Right kidney (tissue), 1 donor: ENCODE measurements at regions not wholly inside any gene's neighbourhood (a gene's known extent, or its start where the extent isn't known, plus 50 kb on each side); places are given as distances from the start of the nearest gene placed in this dataset.
A peak's percentile ranks its signal among the peaks of the same experiment; 100 is the strongest.

Source experiments
- DNase-seq: peaks from one replicate; pipeline ENCODE4 v3.0.0-alpha.2; 2016

DNA sequence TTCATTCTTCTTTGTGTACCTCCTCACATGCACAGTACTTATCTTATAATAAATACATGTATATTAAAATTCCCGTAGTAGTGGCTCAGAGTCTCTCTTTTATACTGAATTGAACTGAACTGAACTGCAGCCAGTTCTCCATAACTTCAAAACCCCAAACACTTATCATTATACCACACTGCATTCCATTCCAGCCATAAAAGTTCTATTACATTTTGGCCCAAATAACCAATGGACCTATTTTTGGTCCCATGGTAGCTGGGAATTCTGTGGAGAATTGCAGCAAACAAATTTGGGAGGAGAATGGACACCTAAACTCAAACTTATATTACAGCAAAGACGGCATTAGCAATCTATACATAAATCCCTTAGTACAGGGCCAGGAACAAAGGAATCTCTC, 86.6 kb upstream of the C1orf87 start:
- DNase-seq: no peak

DNA sequence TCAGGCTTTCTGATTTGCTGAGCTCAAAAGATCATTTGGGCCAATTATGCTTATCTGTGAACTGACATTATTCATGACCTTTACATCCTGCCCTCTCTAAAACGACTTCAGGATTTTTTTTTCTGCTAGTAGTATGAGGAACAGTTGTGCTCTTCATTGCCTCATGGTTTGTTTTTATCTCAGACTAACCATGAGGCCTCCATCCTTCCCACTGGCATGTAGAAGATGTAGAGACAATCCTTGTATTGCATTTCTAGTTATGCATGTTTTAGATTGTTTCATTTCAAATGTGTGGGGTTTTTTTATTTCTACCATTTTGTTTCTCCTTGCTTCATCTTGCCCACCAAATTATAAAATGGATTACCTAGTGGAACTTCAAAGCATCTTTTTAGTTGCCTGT, 82.8 kb upstream of the C1orf87 start:
- DNase-seq: no peak

DNA sequence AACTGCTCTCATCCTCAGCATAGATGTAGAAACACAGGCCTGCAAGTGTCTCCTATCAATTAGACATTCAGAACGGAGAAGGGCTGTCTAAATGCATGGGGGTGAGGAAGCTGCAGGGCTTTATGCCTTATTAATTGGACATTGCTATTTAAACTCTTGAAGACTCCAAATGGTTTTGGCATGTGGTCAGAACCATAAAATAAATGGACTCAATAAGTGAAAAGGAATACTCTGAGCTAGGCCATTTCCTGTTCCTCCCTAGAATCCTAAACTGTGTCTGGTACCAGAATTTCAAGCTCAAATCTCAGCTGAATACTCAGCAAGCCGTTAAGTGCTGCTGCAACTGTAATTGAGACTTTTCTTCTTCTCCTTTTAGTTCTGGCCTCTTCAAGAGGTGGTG, 80.4 kb upstream of the C1orf87 start:
- no peak for DNase-seq

DNA sequence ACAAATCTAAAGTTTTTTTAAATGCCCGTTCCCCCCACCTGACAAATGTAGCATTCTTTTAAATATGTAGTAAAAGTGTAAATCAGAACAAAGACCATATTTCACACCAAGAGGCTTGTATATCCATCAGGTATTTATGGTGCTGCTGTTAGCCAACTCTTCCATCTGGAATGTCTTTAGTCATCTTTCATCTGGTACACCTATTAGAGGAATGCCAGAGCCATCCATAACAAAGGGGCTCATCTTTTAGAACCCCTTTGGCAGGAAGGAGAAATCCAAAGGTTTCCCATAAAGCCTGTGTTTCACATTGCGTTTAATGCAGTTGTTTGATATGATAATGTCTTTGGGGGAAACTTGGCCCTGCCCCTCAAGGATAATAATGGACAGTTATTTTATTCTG, 79.3 kb upstream of the C1orf87 start:
- no peak for DNase-seq

DNA sequence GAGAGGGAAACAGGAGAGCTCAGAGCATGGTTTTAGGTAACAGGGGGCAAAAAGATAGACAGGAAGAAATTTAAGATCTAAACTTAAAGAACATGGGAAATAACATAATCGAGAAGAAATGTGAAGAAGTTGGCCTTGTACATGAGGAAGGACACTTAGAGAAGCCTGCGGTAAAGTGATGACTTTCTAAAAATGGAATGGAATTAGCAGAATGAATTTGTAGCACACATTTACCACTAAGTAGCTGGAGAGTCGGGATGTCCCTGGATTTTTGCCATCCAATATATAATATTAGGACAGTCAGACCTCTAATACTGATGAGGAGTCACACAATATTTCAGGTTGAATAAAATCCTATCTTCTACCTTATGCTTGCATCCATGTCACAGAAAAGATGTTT, 77.7 kb upstream of the C1orf87 start:
- no peak for DNase-seq

DNA sequence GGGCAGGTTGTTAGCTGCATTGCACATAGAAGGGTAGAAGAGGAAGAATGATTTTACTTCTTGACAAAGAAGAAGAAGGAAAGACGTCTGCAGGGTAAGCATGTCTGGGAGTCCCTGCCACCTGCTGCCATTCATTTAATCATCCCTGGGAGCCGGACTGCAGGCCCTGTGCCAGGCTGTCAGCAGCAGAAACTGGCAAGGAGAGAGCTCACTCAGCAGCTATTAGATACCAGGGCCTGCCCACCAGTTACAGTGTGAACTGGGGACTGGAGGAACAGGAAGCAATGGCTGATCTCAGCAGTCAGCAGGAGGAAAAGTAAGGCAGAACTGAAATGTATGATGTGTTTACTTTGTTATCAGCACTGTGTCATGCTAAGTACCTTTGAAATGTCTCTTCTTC, 75.7 kb upstream of the C1orf87 start:
- DNase-seq: no peak

DNA sequence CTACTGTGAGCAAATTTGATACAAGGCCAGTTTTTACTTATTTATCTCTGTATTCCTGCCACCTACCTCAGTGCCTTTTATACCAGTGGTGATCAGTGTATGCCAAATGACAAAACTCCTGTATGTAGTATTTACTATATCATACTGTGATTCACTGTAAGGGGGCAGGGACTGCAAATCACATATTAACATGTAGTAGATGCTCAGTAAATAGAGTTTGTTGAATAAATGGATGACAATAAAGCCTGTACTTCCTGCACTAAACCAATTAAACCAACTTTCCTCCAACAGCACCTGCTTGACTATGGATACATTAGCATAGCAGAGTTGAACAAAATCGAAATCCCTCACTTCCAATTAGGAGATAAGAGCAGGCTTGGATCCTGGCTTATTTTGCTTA, 73.3 kb upstream of the C1orf87 start:
- DNase-seq: no peak

DNA sequence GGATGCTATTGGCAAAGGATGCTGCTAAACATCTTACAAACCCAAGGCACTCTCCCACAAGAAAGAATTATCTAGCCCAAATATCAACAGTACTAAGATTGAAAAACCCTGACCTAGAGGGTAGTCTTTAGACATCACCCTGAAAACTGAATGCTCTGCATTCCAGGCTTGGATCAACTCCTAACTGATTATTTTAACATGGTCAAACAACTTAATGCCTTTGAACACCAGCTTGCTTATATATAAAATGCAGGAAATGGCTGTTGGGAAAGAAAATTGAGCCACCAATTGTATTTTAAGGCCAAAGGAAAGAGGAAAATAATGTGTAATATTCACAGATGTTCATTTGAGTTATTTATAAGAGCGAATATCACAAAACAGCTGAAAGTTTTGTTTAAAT, 72.2 kb upstream of the C1orf87 start:
- no peak for DNase-seq

DNA sequence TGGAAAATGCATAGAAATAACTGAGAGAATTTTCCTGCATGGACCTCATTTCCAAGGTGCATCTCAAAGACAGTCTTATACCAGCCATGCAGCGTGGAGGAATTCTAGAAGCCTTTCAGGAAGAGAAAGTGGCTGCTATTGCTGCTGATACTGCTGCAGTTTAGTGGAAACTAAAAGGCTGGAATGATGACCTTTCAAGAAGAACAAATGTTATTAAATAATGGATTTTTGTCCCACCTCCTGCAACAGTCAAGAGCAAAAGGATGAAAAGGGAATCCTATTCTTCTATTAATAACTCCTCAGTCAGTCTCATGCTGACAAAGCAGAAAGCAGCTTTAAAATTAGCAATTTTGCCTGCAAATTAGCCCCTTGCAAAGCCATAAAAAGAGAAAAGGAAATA, 68.2 kb upstream of the C1orf87 start:
- DNase-seq: no peak

DNA sequence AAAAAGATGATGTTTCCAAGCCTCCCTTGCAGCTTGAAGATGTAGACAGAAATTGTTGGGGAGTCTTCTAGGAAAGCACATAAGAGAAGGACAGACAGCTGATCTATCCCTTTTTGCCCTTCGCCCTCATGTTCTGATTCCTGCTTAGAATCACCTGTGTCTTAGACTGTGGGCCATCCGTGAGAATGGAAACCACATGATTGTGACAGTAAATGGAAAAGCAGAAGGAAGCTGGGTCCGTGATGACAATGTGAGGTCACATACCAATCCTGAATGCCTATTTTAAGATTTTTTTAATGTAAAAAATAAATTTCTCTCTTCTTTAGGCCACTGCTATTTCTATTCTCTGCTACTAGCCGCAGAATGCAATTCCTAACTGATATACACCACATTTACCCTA, 67.7 kb upstream of the C1orf87 start:
- no peak for DNase-seq

DNA sequence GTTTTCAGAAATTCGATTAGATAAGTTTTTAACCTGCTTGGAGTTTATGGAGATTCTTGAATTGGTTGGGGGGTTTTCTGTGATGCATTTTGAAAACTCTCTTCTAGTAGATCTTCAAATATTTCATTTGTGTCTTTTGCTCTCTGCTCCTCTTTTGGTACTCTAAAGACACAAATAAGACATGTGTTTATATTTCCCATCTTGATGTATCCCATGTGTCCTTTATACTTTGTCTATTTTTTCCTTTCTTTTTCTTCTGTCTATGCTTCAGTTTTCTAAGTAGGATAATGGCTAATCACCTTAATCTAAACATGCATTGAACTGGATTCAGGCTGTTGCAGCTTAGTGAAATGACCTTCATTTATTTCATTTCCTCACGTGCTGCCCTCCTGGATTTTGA, 63.8 kb upstream of the C1orf87 start:
- DNase-seq: no peak

DNA sequence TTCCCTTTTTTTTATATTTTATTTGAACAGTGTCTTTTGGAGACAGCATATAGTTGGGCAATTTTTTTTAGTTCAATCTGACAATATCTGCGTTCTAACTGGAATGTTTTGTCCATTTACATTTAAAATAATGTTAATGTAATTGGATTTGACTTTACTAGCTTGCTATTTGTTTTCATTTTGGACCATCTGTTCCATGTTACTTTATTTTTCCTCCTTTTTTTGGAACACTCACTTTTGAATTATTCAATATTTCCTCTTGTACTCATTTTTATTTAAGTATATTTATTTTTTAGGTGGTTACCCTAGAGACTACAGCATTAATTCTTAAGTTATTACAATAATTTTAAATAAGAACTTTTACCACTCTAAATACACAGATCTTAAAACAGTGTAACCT, 62.8 kb upstream of the C1orf87 start:
- no peak for DNase-seq

DNA sequence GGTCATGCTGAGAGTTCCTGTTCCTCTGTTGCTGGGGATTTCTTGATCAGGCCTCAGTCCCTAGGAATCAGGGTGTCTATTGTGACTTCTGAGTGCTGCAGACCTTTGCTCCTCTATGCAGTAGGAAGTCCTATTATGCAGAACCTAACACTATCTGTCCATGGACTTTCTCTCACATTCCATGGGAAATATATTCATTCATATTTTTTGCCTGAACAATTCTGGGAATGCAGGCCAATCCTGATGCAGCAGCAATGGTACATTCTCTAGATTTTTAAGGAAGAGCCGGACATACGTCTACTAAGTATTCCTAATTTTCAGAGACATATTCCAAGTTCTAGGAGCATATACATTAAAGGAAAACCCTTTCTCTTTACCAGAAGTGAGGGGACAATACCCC, 61.1 kb upstream of the C1orf87 start:
- no peak for DNase-seq

DNA sequence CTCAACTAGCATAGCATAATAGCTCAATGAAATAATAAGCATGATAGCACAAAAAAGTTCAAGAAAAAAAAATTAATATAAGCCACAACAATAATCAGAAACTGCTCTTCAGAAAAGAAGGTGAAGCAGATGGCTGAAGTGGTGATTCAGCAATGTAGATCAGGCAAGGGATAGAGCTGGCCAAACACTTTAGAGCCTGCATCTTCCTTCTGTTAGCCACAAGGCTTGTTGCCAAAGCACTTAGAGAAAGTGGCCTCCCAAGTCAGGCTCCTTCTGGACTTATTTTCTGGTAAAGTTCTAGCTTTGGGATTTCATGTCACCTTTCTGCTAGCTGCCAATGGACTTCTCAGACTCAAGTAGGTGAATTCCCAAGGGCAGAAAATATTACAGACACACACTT, 60.3 kb upstream of the C1orf87 start:
- no peak for DNase-seq

DNA sequence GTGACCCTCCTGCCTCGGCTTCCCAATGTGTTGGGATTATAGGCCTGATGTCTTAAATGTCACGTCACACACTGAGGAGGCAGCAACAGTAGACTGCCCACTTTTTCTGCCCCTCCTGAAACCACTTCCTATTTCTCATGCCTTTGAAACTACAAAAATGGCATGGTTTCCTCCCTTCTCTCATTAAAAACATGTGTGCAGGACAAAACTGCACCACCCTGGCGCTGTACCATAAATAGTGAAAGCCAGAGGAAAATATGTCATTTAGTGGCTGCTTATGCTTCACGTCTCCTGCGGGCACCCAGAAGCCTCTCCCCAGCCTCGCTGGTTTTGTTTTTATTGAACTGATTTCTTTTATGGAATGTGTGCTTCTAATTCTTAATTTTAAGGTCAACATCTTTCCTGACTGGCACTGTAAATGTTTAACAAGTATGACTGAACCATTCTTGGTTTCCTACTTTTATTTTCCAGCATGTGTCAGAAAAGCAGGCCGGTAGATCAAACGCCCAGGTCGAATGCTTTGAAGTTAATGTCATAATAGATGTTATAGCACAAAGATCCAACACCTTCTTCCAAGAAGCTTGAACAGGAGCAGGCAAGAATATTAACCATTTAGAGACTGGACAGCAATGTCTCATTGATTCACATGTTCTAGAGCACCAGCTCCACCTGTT, 59.6 kb upstream of the C1orf87 start:
- DNase-seq: peak; percentile 20

DNA sequence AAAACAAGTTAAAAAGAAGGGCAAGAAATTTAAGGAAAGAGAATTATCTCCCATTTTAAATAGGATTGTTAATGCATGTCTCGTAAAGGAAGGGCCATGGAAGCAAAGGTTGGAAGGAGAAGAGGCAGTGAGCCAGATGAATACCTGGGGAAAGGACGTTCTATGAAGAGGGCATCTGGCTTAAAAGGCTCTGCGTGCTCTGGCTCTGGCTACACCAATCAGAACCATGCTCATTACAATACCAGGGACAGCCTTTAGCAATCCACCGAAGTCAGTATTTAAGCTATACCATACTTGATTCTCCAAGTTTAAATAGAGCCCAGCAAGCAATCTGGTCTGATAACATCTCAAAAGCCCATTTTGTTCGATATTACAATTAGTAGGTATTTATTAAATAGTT, 58.5 kb upstream of the C1orf87 start:
- no peak for DNase-seq

DNA sequence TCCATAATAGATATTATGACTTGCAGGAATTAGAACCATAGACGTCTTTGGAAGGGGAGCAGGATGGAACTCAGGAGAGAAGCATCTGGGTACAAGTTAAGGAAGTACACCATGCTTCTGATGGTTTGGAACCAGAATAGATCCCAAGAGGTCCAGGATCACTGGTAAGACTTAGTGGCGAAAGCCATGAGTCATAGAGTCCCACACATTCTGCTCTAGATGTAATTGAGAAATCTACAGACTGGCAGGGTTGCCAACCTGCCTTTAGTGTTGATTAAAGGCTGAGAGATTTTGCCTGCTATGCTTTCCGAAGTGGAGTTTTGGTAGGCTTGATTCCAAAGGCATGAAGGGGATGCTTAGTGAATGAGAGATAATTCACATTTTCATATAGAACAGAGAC, 57.1 kb upstream of the C1orf87 start:
- DNase-seq: no peak

DNA sequence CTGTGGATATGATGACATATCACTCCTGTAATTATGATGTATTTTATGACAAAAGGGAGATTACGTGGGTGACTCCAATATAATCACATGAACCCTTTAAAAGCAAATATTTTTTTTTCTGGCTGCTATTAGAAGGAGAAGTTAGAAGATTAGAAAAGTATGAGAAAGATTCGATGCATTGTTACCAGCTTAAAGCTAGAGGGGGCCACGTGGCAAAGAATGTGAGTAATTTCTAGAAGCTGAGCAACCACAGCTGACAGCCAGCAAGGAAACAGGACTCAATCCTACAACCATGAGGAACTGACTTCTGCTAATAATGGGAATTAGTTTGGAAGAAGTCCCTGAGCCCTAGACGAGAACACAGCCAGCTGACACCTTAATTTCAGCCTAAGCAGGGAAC, 56.3 kb upstream of the C1orf87 start:
- DNase-seq: no peak

DNA sequence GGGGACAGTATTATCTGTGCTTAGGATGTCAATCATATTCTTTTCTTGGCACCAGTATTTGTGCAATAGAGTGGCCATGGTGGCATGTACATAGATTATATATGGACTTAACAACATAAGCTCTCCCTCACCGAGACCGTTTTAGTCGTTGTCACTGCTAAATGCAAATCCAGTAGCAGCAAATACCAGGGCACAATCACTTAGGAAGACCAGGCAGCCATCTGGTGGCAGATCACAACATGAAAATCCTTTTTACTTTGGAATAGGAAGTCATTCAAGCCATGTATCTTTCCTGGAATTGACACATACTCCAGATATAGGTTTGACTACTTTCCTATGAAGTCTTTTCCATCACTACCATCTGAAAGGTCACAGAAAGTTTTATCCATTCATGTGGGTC, 53.2 kb upstream of the C1orf87 start:
- DNase-seq: no peak
